GM21717 (cell line): ENCODE measurements at regions not wholly inside any gene's neighbourhood (a gene's known extent, or its start where the extent isn't known, plus 50 kb on each side); places are given as distances from the start of the nearest gene placed in this dataset.
A peak's percentile ranks its signal among the peaks of the same experiment; 100 is the strongest.

Experiments
- ATAC-seq: cut with Tn5 transposase; IDR thresholded peaks from one replicate; pipeline ENCODE4 v1.9.1; 2021; ENCODE audit warnings: mild to moderate bottlenecking, moderate library complexity; ENCODE audit not compliant: unreplicated experiment

- ATAC-seq: no peak
Measured at GRCh38 chr5:159835548-159835947, 80.7 kb upstream of the ADRA1B start.

GRCh38 chr5:159836691-159837090 lies 79.6 kb upstream of the ADRA1B start:
- ATAC-seq: no peak

GRCh38 chr5:159837860-159838259 lies 78.4 kb upstream of the ADRA1B start:
- no peak for ATAC-seq

- no peak for ATAC-seq
Measured at GRCh38 chr5:159838551-159839222, 77.6 kb upstream of the ADRA1B start.

GRCh38 chr5:159844267-159845121 lies 71.8 kb upstream of the ADRA1B start:
- no peak for ATAC-seq

- ATAC-seq: no peak
Measured at GRCh38 chr5:159849437-159850083, 66.7 kb upstream of the ADRA1B start.

- ATAC-seq: no peak
Measured at GRCh38 chr5:159850160-159850559, 66.1 kb upstream of the ADRA1B start.

- ATAC-seq: no peak
Measured at GRCh38 chr5:159851053-159851452, 65.2 kb upstream of the ADRA1B start.

GRCh38 chr5:159854916-159855315 lies 61.4 kb upstream of the ADRA1B start:
- ATAC-seq: no peak

GRCh38 chr5:159855476-159856191 lies 60.6 kb upstream of the ADRA1B start:
- no peak for ATAC-seq

- ATAC-seq: no peak
Measured at GRCh38 chr5:159858871-159859270, 57.4 kb upstream of the ADRA1B start.

- no peak for ATAC-seq
Measured at GRCh38 chr5:159861086-159861485, 55.2 kb upstream of the ADRA1B start.

GRCh38 chr5:159864885-159865691 lies 51.2 kb upstream of the ADRA1B start:
- ATAC-seq: peak; percentile 85

- no peak for ATAC-seq
Measured at GRCh38 chr5:159866093-159866492, 50.2 kb upstream of the ADRA1B start.
